Activated T-cell treated with anti-CD3 and anti-CD28 coated beads for 1 hour (primary cell): ENCODE measurements at regions not wholly inside any gene's neighbourhood (a gene's known extent, or its start where the extent isn't known, plus 50 kb on each side); places are given as distances from the start of the nearest gene placed in this dataset.

Experiments
- DNase-seq: peaks from one replicate; pipeline ENCODE4 v3.0.0-alpha.2; 2020; ENCODE audit warnings: low read depth

- DNase-seq: no peak
Measured at GRCh38 chr1:8115031-8115768, 89.1 kb upstream of the ERRFI1 start.

- no peak for DNase-seq
Measured at GRCh38 chr1:8113262-8114220, 87.4 kb upstream of the ERRFI1 start.

GRCh38 chr1:8112611-8113261, 86.6 kb upstream of the ERRFI1 start:
- no peak for DNase-seq

GRCh38 chr1:8111560-8111959, 85.5 kb upstream of the ERRFI1 start:
- DNase-seq: no peak

- DNase-seq: no peak
Measured at GRCh38 chr1:8109216-8109615, 83.1 kb upstream of the ERRFI1 start.

- no peak for DNase-seq
Measured at GRCh38 chr1:8107897-8108296, 81.8 kb upstream of the ERRFI1 start.

GRCh38 chr1:8104278-8105236, 78.4 kb upstream of the ERRFI1 start:
- no peak for DNase-seq

- DNase-seq: no peak
Measured at GRCh38 chr1:8097908-8098307, 71.8 kb upstream of the ERRFI1 start.

- no peak for DNase-seq
Measured at GRCh38 chr1:8097077-8097799, 71.1 kb upstream of the ERRFI1 start.

- DNase-seq: no peak
Measured at GRCh38 chr1:8096105-8097011, 70.2 kb upstream of the ERRFI1 start.

- no peak for DNase-seq
Measured at GRCh38 chr1:8095584-8095983, 69.5 kb upstream of the ERRFI1 start.

- DNase-seq: no peak
Measured at GRCh38 chr1:8094481-8095241, 68.6 kb upstream of the ERRFI1 start.

GRCh38 chr1:8093221-8093980, 67.3 kb upstream of the ERRFI1 start:
- DNase-seq: no peak

GRCh38 chr1:8092657-8093056, 66.5 kb upstream of the ERRFI1 start:
- no peak for DNase-seq

- no peak for DNase-seq
Measured at GRCh38 chr1:8091691-8092090, 65.6 kb upstream of the ERRFI1 start.

- DNase-seq: no peak
Measured at GRCh38 chr1:8090241-8090702, 64.2 kb upstream of the ERRFI1 start.

- DNase-seq: no peak
Measured at GRCh38 chr1:8089535-8090228, 63.6 kb upstream of the ERRFI1 start.
